ENCODE measurements at regions not wholly inside any gene's neighbourhood (a gene's known extent, or its start where the extent isn't known, plus 50 kb on each side); places are given as distances from the start of the nearest gene placed in this dataset.

DNA sequence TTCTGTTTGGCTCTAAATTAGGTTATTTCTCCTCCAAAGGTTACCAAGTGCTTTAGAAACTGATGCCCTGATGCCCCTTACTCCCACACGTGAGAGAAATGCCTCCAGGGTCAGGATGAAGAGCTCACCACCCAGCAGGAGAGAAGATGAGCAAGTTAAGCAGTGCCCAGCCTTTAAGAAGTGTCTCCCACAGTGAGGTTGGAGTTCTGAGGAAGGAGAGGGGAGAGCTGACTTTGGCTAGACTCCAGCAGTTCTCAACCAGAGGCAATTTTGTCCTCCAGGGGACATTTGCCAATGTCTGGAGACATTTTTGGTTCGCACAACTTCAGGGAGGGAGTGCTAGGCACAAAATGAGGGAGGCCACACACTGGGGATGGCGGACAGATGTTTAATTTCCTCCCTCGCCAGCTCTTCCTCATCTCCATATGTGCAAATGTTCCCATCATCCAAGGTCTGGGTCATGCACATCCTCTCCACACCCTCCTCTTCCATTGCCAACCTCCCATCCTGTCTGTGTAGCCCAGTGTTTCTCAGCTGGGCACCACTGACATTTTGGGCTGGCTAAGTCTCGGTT, 50.6 kb upstream of the SLC7A14 start:
- TF ChIP-seq POLR2AphosphoS5 (IDR thresholded peaks at IDR 0.05; ENCODE audit: low read depth, low read length) (no peak), TAF1 (IDR thresholded peaks at IDR 0.05; ENCODE audit: borderline replicate concordance, insufficient read depth, low read length) (no peak), SIN3A (IDR thresholded peaks at IDR 0.05; ENCODE audit: borderline replicate concordance, insufficient read depth, low read length) (no peak), FOXP2 (optimal IDR thresholded peaks at IDR 0.05; ENCODE audit: borderline replicate concordance, extremely low read depth, extremely low read length, insufficient read depth) (no peak)
- TF ChIP-seq, protein P1, sequence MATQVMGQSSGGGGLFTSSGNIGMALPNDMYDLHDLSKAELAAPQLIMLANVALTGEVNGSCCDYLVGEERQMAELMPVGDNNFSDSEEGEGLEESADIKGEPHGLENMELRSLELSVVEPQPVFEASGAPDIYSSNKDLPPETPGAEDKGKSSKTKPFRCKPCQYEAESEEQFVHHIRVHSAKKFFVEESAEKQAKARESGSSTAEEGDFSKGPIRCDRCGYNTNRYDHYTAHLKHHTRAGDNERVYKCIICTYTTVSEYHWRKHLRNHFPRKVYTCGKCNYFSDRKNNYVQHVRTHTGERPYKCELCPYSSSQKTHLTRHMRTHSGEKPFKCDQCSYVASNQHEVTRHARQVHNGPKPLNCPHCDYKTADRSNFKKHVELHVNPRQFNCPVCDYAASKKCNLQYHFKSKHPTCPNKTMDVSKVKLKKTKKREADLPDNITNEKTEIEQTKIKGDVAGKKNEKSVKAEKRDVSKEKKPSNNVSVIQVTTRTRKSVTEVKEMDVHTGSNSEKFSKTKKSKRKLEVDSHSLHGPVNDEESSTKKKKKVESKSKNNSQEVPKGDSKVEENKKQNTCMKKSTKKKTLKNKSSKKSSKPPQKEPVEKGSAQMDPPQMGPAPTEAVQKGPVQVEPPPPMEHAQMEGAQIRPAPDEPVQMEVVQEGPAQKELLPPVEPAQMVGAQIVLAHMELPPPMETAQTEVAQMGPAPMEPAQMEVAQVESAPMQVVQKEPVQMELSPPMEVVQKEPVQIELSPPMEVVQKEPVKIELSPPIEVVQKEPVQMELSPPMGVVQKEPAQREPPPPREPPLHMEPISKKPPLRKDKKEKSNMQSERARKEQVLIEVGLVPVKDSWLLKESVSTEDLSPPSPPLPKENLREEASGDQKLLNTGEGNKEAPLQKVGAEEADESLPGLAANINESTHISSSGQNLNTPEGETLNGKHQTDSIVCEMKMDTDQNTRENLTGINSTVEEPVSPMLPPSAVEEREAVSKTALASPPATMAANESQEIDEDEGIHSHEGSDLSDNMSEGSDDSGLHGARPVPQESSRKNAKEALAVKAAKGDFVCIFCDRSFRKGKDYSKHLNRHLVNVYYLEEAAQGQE (IDR thresholded peaks at IDR 0.05; ENCODE audit: insufficient read depth in 1 of 2, low read depth in 2 of 2, low read length in 2 of 2): no peak

Measured in PFSK-1 (cell line).